ENCODE measurements at regions not wholly inside any gene's neighbourhood (a gene's known extent, or its start where the extent isn't known, plus 50 kb on each side); places are given as distances from the start of the nearest gene placed in this dataset.

GRCh38 chr7:81317741-81318140, 398.9 kb upstream of the SEMA3C start:
- no peak for TF ChIP-seq CTCF (IDR thresholded peaks at IDR 0.05; ENCODE audit: insufficient read depth, low read depth, low read length, missing control alignments)
- no peak for DNase-seq (ENCODE audit: low read depth)
- H3K4me3 ChIP-seq (ENCODE audit: low read depth, low read length) = no peak overlapping the region

GRCh38 chr7:81308643-81309322, 389.9 kb upstream of the SEMA3C start:
- no peak for DNase-seq (ENCODE audit: low read depth)
- H3K4me3 ChIP-seq (ENCODE audit: low read depth, low read length) = no peak overlapping the region
- no peak for TF ChIP-seq CTCF (IDR thresholded peaks at IDR 0.05; ENCODE audit: insufficient read depth, low read depth, low read length, missing control alignments)

- DNase-seq (ENCODE audit: low read depth) = no peak
Measured at GRCh38 chr7:81301815-81302214, 383.0 kb upstream of the SEMA3C start.

GRCh38 chr7:81300753-81301152, 381.9 kb upstream of the SEMA3C start:
- TF ChIP-seq CTCF (IDR thresholded peaks at IDR 0.05; ENCODE audit: insufficient read depth, low read depth, low read length, missing control alignments) = no peak
- no peak for DNase-seq (ENCODE audit: low read depth)
- no peak overlapping the region for H3K4me3 ChIP-seq (ENCODE audit: low read depth, low read length)

More at GRCh38 chr7:81301815-81302214, 383.0 kb upstream of the SEMA3C start:
- TF ChIP-seq CTCF (IDR thresholded peaks at IDR 0.05; ENCODE audit: insufficient read depth, low read depth, low read length, missing control alignments) = no peak
- no peak overlapping the region for H3K4me3 ChIP-seq (ENCODE audit: low read depth, low read length)

GRCh38 chr7:81299711-81300110, 380.9 kb upstream of the SEMA3C start:
- H3K4me3 ChIP-seq (ENCODE audit: low read depth, low read length) = no peak overlapping the region
- TF ChIP-seq CTCF (IDR thresholded peaks at IDR 0.05; ENCODE audit: insufficient read depth, low read depth, low read length, missing control alignments) = no peak
- DNase-seq (ENCODE audit: low read depth) = no peak

- no peak overlapping the region for H3K4me3 ChIP-seq (ENCODE audit: low read depth, low read length)
- no peak for TF ChIP-seq CTCF (IDR thresholded peaks at IDR 0.05; ENCODE audit: insufficient read depth, low read depth, low read length, missing control alignments)
- DNase-seq (ENCODE audit: low read depth) = no peak
Measured at GRCh38 chr7:81298951-81299666, 380.3 kb upstream of the SEMA3C start.
